H9 (cell line): ENCODE measurements at regions not wholly inside any gene's neighbourhood (a gene's known extent, or its start where the extent isn't known, plus 50 kb on each side); places are given as distances from the start of the nearest gene placed in this dataset.

Experiments
- DNase-seq: peaks from one replicate; pipeline ENCODE4 v3.0.0-alpha.2; 2017
- H2AFZ ChIP-seq: one replicate; pipeline ENCODE4 v1.6.1; 2013; ENCODE audit warnings: mild to moderate bottlenecking, low read length, control low read depth, moderate library complexity
- H2AK5ac ChIP-seq: 2 replicates; pipeline ENCODE4 v1.6.1; 2013; ENCODE audit warnings: low read length, control low read depth, mixed read lengths; ENCODE audit not compliant: insufficient read length
- H2BK120ac ChIP-seq: one replicate; pipeline ENCODE4 v1.6.1; 2013; ENCODE audit warnings: low read depth, mild to moderate bottlenecking, low read length, control low read depth, inconsistent platforms; ENCODE audit not compliant: poor library complexity, severe bottlenecking
- H2BK12ac ChIP-seq: 2 replicates; pipeline ENCODE4 v1.6.1; 2013; ENCODE audit warnings: low read length, control low read depth, mixed read lengths, low read depth; ENCODE audit not compliant: insufficient read length
- H2BK15ac ChIP-seq: 2 replicates; pipeline ENCODE4 v1.6.1; 2013; ENCODE audit warnings: low read depth, low read length, control low read depth
- H2BK20ac ChIP-seq: one replicate; pipeline ENCODE4 v1.6.1; 2013; ENCODE audit warnings: low read depth, mild to moderate bottlenecking, low read length, control low read depth, inconsistent platforms; ENCODE audit not compliant: poor library complexity, severe bottlenecking
- H2BK5ac ChIP-seq: 2 replicates; pipeline ENCODE4 v1.6.1; 2013; ENCODE audit warnings: low read length, control low read depth, mixed read lengths; ENCODE audit not compliant: insufficient read length
- H3K14ac ChIP-seq: 2 replicates; pipeline ENCODE4 v1.6.1; 2013; ENCODE audit warnings: low read length, control low read depth; ENCODE audit not compliant: insufficient read depth
- H3K18ac ChIP-seq: 2 replicates; pipeline ENCODE4 v1.6.1; 2013; ENCODE audit warnings: low read depth, mild to moderate bottlenecking, mixed read lengths, low read length, control low read depth; ENCODE audit not compliant: insufficient read length
- H3K23ac ChIP-seq: 2 replicates; pipeline ENCODE4 v1.6.1; 2013; ENCODE audit warnings: low read length, control low read depth, mixed read lengths, low read depth; ENCODE audit not compliant: insufficient read length
- H3K23me2 ChIP-seq: 2 replicates; pipeline ENCODE4 v1.6.1; 2013; ENCODE audit warnings: low read depth, mild to moderate bottlenecking, mixed read lengths, low read length, control low read depth; ENCODE audit not compliant: insufficient read length, poor library complexity, severe bottlenecking
- H3K27ac ChIP-seq: 2 replicates; pipeline ENCODE4 v1.5.1; 2013; ENCODE audit warnings: low read length, control low read depth, mixed read lengths, low read depth; ENCODE audit not compliant: insufficient read length
- H3K27me3 ChIP-seq: 2 replicates; pipeline ENCODE4 v1.6.1; 2013; ENCODE audit warnings: low read length, control low read depth, inconsistent platforms; ENCODE audit not compliant: insufficient read depth
- H3K4ac ChIP-seq: 2 replicates; pipeline ENCODE4 v1.6.1; 2013; ENCODE audit warnings: low read depth, mild to moderate bottlenecking, control low read depth, inconsistent platforms, low read length, moderate library complexity
- H3K4me1 ChIP-seq: 2 replicates; pipeline ENCODE4 v1.6.1; 2013; ENCODE audit warnings: low read length, control low read depth, inconsistent platforms; ENCODE audit not compliant: insufficient read depth
- H3K4me2 ChIP-seq: 2 replicates; pipeline ENCODE4 v1.6.1; 2013; ENCODE audit warnings: low read length, control low read depth, mixed read lengths; ENCODE audit not compliant: insufficient read length, insufficient read depth
- H3K56ac ChIP-seq: 2 replicates; pipeline ENCODE4 v1.6.1; 2013; ENCODE audit warnings: low read depth, mild to moderate bottlenecking, mixed read lengths, low read length, control low read depth; ENCODE audit not compliant: insufficient read length
- H3K79me1 ChIP-seq: 2 replicates; pipeline ENCODE4 v1.6.1; 2013; ENCODE audit warnings: low read depth, mild to moderate bottlenecking, moderate library complexity, low read length, control low read depth, inconsistent platforms; ENCODE audit not compliant: insufficient read depth, poor library complexity, severe bottlenecking
- H3K79me2 ChIP-seq: 2 replicates; pipeline ENCODE4 v1.6.1; 2013; ENCODE audit warnings: low read length, control low read depth, inconsistent platforms; ENCODE audit not compliant: insufficient read depth
- H3K9ac ChIP-seq: 2 replicates; pipeline ENCODE4 v1.6.1; 2013; ENCODE audit warnings: low read length, control low read depth, mixed read lengths; ENCODE audit not compliant: insufficient read length; ENCODE audit errors: extremely low read depth
- H3K9me3 ChIP-seq: one replicate; pipeline ENCODE4 v1.6.1; 2013; ENCODE audit warnings: low read depth, low read length, inconsistent platforms; ENCODE audit not compliant: control insufficient read depth
- H3T11ph ChIP-seq: one replicate; pipeline ENCODE4 v1.6.1; 2013; ENCODE audit warnings: mild to moderate bottlenecking, low read length, control low read depth, inconsistent platforms
- H4K20me1 ChIP-seq: one replicate; pipeline ENCODE4 v1.6.1; 2013; ENCODE audit not compliant: control insufficient read depth, insufficient read length, insufficient read depth
- H4K5ac ChIP-seq: 2 replicates; pipeline ENCODE4 v1.6.1; 2013; ENCODE audit warnings: low read depth, mild to moderate bottlenecking, mixed read lengths, low read length, control low read depth; ENCODE audit not compliant: insufficient read length
- H4K8ac ChIP-seq: replicated peaks from 2 replicates; pipeline ENCODE4 v1.6.1; 2013; ENCODE audit warnings: low read length, control low read depth, mixed read lengths, low read depth; ENCODE audit not compliant: insufficient read length
- H4K91ac ChIP-seq: 2 replicates; pipeline ENCODE4 v1.6.1; 2013; ENCODE audit warnings: low read depth, mild to moderate bottlenecking, moderate library complexity, mixed read lengths, low read length, control low read depth; ENCODE audit not compliant: insufficient read length
- H3K27ac Mint-ChIP-seq, 3 experiments: 2 replicates in 2 of 3; 3 replicates in 1 of 3; pipeline ENCODE4 v1.8.0; 2020 to 2021; ENCODE audit warnings: mixed read lengths in 3 of 3, mild to moderate bottlenecking in 1 of 3, moderate library complexity in 1 of 3
- H3K27me3 Mint-ChIP-seq: 2 replicates; pipeline ENCODE4 v1.8.0; 2021; ENCODE audit warnings: low read depth, mild to moderate bottlenecking, moderate library complexity, mixed read lengths
- H3K36me3 Mint-ChIP-seq, 3 experiments: 2 replicates in 2 of 3; 3 replicates in 1 of 3; pipeline ENCODE4 v1.8.0; 2020 to 2021; ENCODE audit warnings: low read depth in 3 of 3, mixed read lengths in 3 of 3; ENCODE audit not compliant: insufficient read depth in 1 of 3
- H3K4me1 Mint-ChIP-seq, 2 experiments: 2 replicates each; pipeline ENCODE4 v1.8.0; 2020; ENCODE audit warnings: mixed read lengths in 2 of 2
- H3K4me3 Mint-ChIP-seq, 2 experiments: 2 replicates in 1 of 2; 3 replicates in 1 of 2; pipeline ENCODE4 v1.8.0; 2020 to 2021; ENCODE audit warnings: mild to moderate bottlenecking in 2 of 2, mixed read lengths in 2 of 2, moderate library complexity in 1 of 2
- H3K9me3 Mint-ChIP-seq, 2 experiments: 2 replicates in 1 of 2; 3 replicates in 1 of 2; pipeline ENCODE4 v1.8.0; 2020; ENCODE audit warnings: mild to moderate bottlenecking in 2 of 2, mixed read lengths in 2 of 2, moderate library complexity in 1 of 2
- CTCF ChIP-seq: fragments of 200-600 bp; sonication (generic); conservative IDR thresholded peaks from 3 replicates; pipeline ENCODE4 v1.8.0; 2021; ENCODE audit warnings: antibody characterized with exemption, mild to moderate bottlenecking
- WGBS: extraction: QIAGEN DNeasy Blood & Tissue Kit; methylation state at CpG from one replicate; pipeline ENCODE4 v1.1.7; 2013; ENCODE audit warnings: missing lambda C conversion rate, low lambda C conversion rate, mixed read lengths; ENCODE audit not compliant: insufficient read length; ENCODE audit errors: extremely low coverage; 5-methylcytosine and 5-hydroxymethylcytosine counted together

DNA sequence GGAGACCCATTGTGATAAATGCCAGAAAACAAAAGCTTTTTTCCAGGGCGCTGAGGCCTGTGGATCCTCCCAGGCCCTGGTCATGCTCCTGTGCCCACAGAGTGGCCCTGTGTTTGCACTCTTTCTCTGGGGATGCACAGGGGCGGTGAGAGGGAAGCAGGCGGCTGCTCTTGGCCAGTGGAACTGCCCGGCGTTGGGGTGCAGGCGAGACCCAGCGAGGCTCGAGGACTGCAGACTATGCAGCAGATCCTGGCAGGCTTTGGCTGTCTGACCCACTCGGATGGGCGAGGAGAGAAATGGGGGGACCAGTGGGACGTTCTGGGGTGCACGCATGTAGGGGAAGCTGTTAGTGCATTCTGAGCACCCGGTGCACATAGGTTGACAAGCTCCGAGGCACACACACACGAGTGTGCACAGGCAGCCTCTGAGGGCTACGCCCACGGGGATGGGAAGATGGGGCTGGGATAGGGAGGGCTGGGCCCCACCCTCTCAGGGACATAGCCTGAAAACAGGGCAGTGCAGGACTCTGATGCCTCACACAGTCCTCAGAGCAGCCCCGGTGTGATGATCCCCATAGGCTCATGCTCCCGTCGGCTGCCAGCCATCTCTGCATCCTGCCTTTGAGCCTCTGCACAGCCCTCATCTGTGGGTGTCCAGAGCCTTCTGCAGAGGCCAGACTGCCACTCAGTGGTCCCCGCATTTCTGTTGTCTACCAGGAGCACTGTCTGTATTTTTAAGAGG is 1233.5 kb downstream of the BRD1 start:
- Histone ChIP-seq H2BK12ac (no peak overlapping the region), H2BK20ac (no peak overlapping the region), H3K79me2 (no peaks in the 10 kb centered on the region), H3K23ac (no peak overlapping the region), H3K27me3 (no peaks in the 10 kb centered on the region), H3K4me2 (no peak overlapping the region), H2BK120ac (no peak overlapping the region), H2BK15ac (no peak overlapping the region), H3K27ac (no peak overlapping the region), H3K4me1 (no peaks in the 10 kb centered on the region), H3K56ac (no peak overlapping the region), H2AK5ac (no peak overlapping the region), H4K8ac (no peak overlapping the region), H3K9ac (no peak overlapping the region), H3K23me2 (no peaks in the 10 kb centered on the region), H3K14ac (no peak overlapping the region), H4K5ac (no peak overlapping the region), H3K18ac (no peak overlapping the region), H2BK5ac (no peak overlapping the region), H2AFZ (no peak overlapping the region), H3K9me3 (no peaks in the 10 kb centered on the region), H4K91ac (no peak overlapping the region), H3K79me1 (no peaks in the 10 kb centered on the region), H3K4ac (no peak overlapping the region), H4K20me1 (no peaks in the 10 kb centered on the region), H3T11ph (no peak overlapping the region)
- Mint-ChIP-seq H3K9me3 (peaks cover 0 to 6% of the 10 kb centered on the region in 2 experiments; a peak in 4 of 5 replicates), H3K36me3 (peaks cover 9 to 22% (median 17%) of the 10 kb centered on the region in 3 experiments; a peak in 6 of 7 replicates), H3K4me1 (no peaks in the 10 kb centered on the region), H3K27ac (peak overlapping the region in 1 of 3 experiments; percentile 39; a peak in 1 of 7 replicates), H3K27me3 (no peaks in the 10 kb centered on the region), H3K4me3 (no peak overlapping the region)
- DNase-seq = no peak
- no CpG with 5 or more reads among the region's 21 CpGs for WGBS
- no peak for TF ChIP-seq CTCF
